PC-9 (cell line): ENCODE measurements at regions not wholly inside any gene's neighbourhood (a gene's known extent, or its start where the extent isn't known, plus 50 kb on each side); places are given as distances from the start of the nearest gene placed in this dataset.

Experiments
- BruUV-seq: library from RNA; stranded (reverse); fragments of 400-500 nt; replicated peaks from 2 replicates; lab custom pipeline; 2021; lab: Mats Ljungman, UMichigan
- CTCF ChIA-PET: fragments of 300-600 bp; sonication (Branson Sonifier 250); formaldehyde crosslinking; loops from one replicate; lab custom pipeline; 2022; ENCODE audit warnings: antibody characterized with exemption; lab: Charles Lee
- POLR2A ChIA-PET: fragments of 300-600 bp; sonication (Branson Sonifier 250); formaldehyde crosslinking; loops from one replicate; lab custom pipeline; 2022; ENCODE audit warnings: antibody characterized with exemption; ENCODE audit not compliant: unreplicated experiment; lab: Charles Lee
- DNase-seq, 2 experiments: peaks; one replicate each; pipeline versions ENCODE4 v3.0.0 to v3.0.0-alpha.2; 2015 to 2022; ENCODE audit warnings: mixed read lengths in 1 of 2
- H2AFZ ChIP-seq: fragments of 200-600 bp; sonication (generic); 2 replicates; pipeline ENCODE4 v1.8.1; 2017; ENCODE audit warnings: antibody characterized with exemption
- H3F3A ChIP-seq: fragments of 200-600 bp; sonication (generic); 2 replicates; pipeline ENCODE4 v1.8.1; 2017; ENCODE audit warnings: antibody characterized with exemption, mild to moderate bottlenecking, low read depth; ENCODE audit not compliant: insufficient read depth
- H3K27ac ChIP-seq: fragments of 200-600 bp; sonication (generic); 2 replicates; pipeline ENCODE4 v1.6.1; 2016; ENCODE audit warnings: mixed run types
- H3K27me3 ChIP-seq: fragments of 200-600 bp; sonication (generic); 2 replicates; pipeline ENCODE4 v1.6.1; 2016; ENCODE audit warnings: low read depth, mixed run types; ENCODE audit not compliant: insufficient read depth
- H3K36me3 ChIP-seq: fragments of 200-600 bp; sonication (generic); 2 replicates; pipeline ENCODE4 v1.6.1; 2016; ENCODE audit warnings: low read depth, mixed run types
- H3K4me1 ChIP-seq: fragments of 200-600 bp; sonication (generic); replicated peaks from 2 replicates; pipeline ENCODE4 v1.6.1; 2016; ENCODE audit warnings: mixed run types; ENCODE audit not compliant: insufficient read depth
- H3K4me2 ChIP-seq: fragments of 200-600 bp; sonication (generic); 2 replicates; pipeline ENCODE4 v1.6.1; 2017; ENCODE audit warnings: mixed run types
- H3K4me3 ChIP-seq: fragments of 200-600 bp; sonication (generic); 2 replicates; pipeline ENCODE4 v1.6.1; 2016; ENCODE audit warnings: mixed run types
- H3K79me2 ChIP-seq: fragments of 200-600 bp; sonication (generic); 2 replicates; pipeline ENCODE4 v1.6.1; 2017; ENCODE audit warnings: low read depth, mixed run types
- H3K9me2 ChIP-seq: fragments of 200-600 bp; sonication (generic); 2 replicates; pipeline ENCODE4 v1.8.1; 2017; ENCODE audit warnings: mild to moderate bottlenecking; ENCODE audit not compliant: insufficient read depth
- H3K9me3 ChIP-seq: fragments of 200-600 bp; sonication (generic); 2 replicates; pipeline ENCODE4 v1.8.1; 2016; ENCODE audit warnings: low read depth; ENCODE audit not compliant: insufficient read depth
- H4K20me1 ChIP-seq: fragments of 200-600 bp; sonication (generic); 2 replicates; pipeline ENCODE4 v1.8.1; 2017; ENCODE audit not compliant: insufficient read depth
- EZH2 ChIP-seq: fragments of 200-600 bp; sonication (generic); IDR thresholded peaks from 2 replicates; pipeline ENCODE4 v1.8.0; 2017; ENCODE audit warnings: antibody characterized with exemption, low read depth
- intact Hi-C: fragments of 100-400 bp; cut with micrococcal nuclease; formaldehyde crosslinking; loops from one replicate; pipeline ENCODE4 v1.10.0; 2022; ENCODE audit not compliant: unreplicated experiment
- TF ChIP-seq, protein P1 (sequence below): fragments of 200-600 bp; sonication (generic); conservative IDR thresholded peaks from 2 replicates; pipeline ENCODE4 v1.6.1; 2017; ENCODE audit warnings: mixed run types, antibody characterized with exemption, mild to moderate bottlenecking, moderate library complexity

DNA sequence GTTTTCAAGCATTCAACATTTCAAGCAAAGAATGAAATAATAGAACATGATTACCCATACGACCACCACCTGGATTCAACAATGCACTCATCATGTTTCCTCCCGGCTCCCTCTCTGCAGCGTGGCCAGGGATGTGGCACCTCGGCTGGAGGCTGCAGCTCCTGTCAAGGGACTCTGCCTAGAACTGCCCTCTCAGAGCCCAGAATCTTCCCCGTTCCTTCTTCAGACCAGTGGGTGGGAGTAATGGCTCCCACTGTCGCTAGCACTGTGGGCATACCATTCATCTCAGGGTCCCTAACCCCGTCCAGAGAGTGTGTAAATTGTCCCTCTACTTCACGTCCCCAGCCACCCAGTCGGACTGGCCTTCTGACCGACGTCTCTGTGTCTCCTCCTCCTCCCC, 118.6 kb upstream of the COL5A1 start:
- Histone ChIP-seq H3K4me1 (no peaks in the 10 kb centered on the region), H3K27ac (no peak overlapping the region), H3K36me3 (no peaks in the 10 kb centered on the region), H3K9me3 (no peaks in the 10 kb centered on the region), H3K4me3 (no peak overlapping the region), H2AFZ (no peak overlapping the region), H3K9me2 (no peaks in the 10 kb centered on the region), H3K4me2 (no peak overlapping the region), H4K20me1 (no peaks in the 10 kb centered on the region; the same call in 1 of the 2 replicates), H3K79me2 (no peaks in the 10 kb centered on the region), H3F3A (no peaks in the 10 kb centered on the region), H3K27me3 (peaks cover 84% of the 10 kb centered on the region)
- intact Hi-C loops: no loop called here
- BruUV-seq: no TSS peak
- ChIA-PET POLR2A (no interaction called here), CTCF (no interaction called here)
- no peak for DNase-seq
- TF ChIP-seq, protein P1, sequence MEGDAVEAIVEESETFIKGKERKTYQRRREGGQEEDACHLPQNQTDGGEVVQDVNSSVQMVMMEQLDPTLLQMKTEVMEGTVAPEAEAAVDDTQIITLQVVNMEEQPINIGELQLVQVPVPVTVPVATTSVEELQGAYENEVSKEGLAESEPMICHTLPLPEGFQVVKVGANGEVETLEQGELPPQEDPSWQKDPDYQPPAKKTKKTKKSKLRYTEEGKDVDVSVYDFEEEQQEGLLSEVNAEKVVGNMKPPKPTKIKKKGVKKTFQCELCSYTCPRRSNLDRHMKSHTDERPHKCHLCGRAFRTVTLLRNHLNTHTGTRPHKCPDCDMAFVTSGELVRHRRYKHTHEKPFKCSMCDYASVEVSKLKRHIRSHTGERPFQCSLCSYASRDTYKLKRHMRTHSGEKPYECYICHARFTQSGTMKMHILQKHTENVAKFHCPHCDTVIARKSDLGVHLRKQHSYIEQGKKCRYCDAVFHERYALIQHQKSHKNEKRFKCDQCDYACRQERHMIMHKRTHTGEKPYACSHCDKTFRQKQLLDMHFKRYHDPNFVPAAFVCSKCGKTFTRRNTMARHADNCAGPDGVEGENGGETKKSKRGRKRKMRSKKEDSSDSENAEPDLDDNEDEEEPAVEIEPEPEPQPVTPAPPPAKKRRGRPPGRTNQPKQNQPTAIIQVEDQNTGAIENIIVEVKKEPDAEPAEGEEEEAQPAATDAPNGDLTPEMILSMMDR: no peak
- no peak for TF ChIP-seq EZH2

DNA sequence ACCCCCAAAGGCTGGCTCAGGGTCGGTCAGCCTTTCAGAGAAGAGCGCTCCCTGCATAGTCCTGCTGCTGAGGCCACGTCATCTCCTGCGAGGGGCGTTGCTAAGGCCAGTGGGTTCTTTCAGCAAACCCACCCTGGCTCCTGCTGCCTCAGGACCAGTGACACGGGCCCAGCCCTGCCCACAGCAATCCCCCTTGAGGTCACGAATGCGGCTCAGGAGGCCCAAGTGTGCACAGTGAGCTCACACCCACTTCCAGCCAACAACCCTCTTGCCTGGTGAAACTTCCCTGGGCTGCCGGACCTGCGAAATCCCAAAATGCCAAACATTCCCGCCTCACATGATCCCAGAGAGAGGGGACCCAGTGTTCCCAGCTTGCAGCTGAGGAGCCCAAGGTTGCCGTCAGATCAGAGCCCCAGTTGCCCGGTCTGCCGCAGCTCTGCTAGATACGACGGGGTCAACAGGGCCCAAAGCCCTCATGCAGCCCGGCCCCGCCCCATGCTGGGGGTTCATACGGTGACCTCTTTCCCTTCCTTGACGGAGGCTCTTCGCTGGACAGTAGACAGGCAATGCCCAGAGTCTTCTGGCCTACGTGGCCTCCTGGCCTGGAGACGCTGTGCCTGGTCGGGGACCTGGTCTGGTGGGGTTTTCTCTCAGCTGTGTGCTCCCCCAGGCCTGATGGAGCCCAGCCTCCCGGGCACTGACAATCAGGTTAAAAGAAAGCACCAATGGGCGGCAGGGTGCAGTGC, 116.4 kb upstream of the COL5A1 start:
- peaks cover 91% of the 10 kb centered on the region for H3K27me3 ChIP-seq
- H4K20me1 ChIP-seq: no peaks in the 10 kb centered on the region; the same call in 1 of the 2 replicates
- POLR2A ChIA-PET: no interaction called here

DNA sequence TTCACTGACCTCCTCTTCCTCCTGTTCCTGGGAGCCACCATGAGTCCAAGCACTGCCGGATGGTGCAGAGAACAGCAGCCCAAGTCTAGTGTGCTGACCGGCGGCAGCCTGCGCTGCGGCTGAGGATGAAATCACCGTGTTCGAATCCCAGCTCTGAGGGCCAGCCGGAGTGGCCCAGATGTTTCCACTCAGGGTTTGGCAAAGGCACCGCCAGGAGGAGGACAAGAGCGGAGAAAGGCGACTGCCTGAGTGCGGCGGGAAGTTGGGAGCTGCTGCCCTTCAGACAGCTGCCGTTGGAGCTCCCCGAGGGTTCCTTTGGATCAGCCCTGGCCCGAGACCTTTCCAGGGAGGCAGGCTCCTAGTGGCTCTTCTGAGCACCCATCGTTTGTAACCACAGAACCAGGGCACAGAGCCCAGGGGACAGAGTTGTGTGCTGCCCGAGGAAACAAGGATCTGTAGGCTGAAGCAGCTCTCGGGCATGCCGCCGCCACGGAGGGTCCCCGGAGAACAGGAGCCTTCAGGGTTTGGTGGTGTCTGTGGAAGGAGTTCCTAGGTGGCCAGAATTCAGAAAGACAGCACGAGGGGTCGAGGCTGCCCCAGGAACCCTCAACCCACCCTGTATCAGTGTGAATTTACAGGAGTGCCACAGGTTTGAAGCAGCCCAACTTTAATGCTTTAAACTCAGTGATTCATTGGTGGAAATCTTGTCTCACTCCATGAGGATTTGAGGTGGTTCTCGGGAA, 115.6 kb upstream of the COL5A1 start:
- H3K4me1 ChIP-seq: no peaks in the 10 kb centered on the region
- POLR2A ChIA-PET: no interaction called here
- no peaks in the 10 kb centered on the region for H3F3A ChIP-seq
- CTCF ChIA-PET: interaction anchor here (0.7 kb wide), 1 partner anchor 1390 kb away, joined by 4 read pairs; no protein-coding TSS in a partner anchor
- TF ChIP-seq, protein P1: no peak
- no peak for TF ChIP-seq EZH2
- no peak overlapping the region for H2AFZ ChIP-seq
- no peaks in the 10 kb centered on the region for H3K9me2 ChIP-seq
- H3K36me3 ChIP-seq: no peaks in the 10 kb centered on the region
- intact Hi-C loops: no loop called here
- H3K27me3 ChIP-seq: peaks cover 93% of the 10 kb centered on the region
- no peaks in the 10 kb centered on the region for H3K9me3 ChIP-seq
- H3K4me2 ChIP-seq: no peak overlapping the region
- H3K79me2 ChIP-seq: no peaks in the 10 kb centered on the region
- H3K4me3 ChIP-seq: no peak overlapping the region
- no TSS peak for BruUV-seq
- no peaks in the 10 kb centered on the region; the same call in 1 of the 2 replicates for H4K20me1 ChIP-seq
- DNase-seq: no peak
- H3K27ac ChIP-seq: no peak overlapping the region

More for the DNA sequence above, 116.4 kb upstream of the COL5A1 start:
- no peak overlapping the region for H3K27ac ChIP-seq
- H3K79me2 ChIP-seq: no peaks in the 10 kb centered on the region
- no peaks in the 10 kb centered on the region for H3K4me1 ChIP-seq
- intact Hi-C loops: no loop called here
- H3K4me2 ChIP-seq: no peak overlapping the region
- no peaks in the 10 kb centered on the region for H3F3A ChIP-seq
- no peak for DNase-seq
- no peak overlapping the region for H3K4me3 ChIP-seq
- H3K36me3 ChIP-seq: no peaks in the 10 kb centered on the region
- H2AFZ ChIP-seq: no peak overlapping the region
- no peaks in the 10 kb centered on the region for H3K9me2 ChIP-seq
- BruUV-seq: no TSS peak
- H3K9me3 ChIP-seq: no peaks in the 10 kb centered on the region
- CTCF ChIA-PET: interaction anchor here (0.7 kb wide), 1 partner anchor 1389 kb away, joined by 4 read pairs; no protein-coding TSS in a partner anchor
- TF ChIP-seq EZH2: no peak
- TF ChIP-seq, protein P1: no peak
